Fibroblast of lung (primary cell): ENCODE measurements at regions not wholly inside any gene's neighbourhood (a gene's known extent, or its start where the extent isn't known, plus 50 kb on each side); places are given as distances from the start of the nearest gene placed in this dataset.

Experiments used
- CTCF ChIP-seq, 2 donors: IDR thresholded peaks in 1 of 2; conservative IDR thresholded peaks in 1 of 2; 1 replicate in 1 of 2; 2 replicates in 1 of 2; pipeline ENCODE4 v1.5.1; 2011 to 2012; ENCODE audit warnings: low read length in 2 of 2, control low read depth in 1 of 2, inconsistent platforms in 1 of 2, low read depth in 1 of 2, mild to moderate bottlenecking in 1 of 2
- EZH2 ChIP-seq: IDR thresholded peaks from 2 replicates; pipeline ENCODE4 v1.5.1; 2012; ENCODE audit warnings: low read length, control low read depth, mild to moderate bottlenecking; ENCODE audit errors: missing control alignments

- no peak for TF ChIP-seq EZH2
- TF ChIP-seq CTCF (conservative IDR thresholded peaks at IDR 0.05 in 1 of 2, IDR thresholded peaks at IDR 0.05 in 1 of 2; ENCODE audit: low read depth in 1 of 2, low read length in 2 of 2): no peak
These were observed 401.2 kb downstream of the IRX1 start for GRCh38 chr5:3996707-3997336.
